ENCODE measurements at regions not wholly inside any gene's neighbourhood (a gene's known extent, or its start where the extent isn't known, plus 50 kb on each side); places are given as distances from the start of the nearest gene placed in this dataset.

DNA sequence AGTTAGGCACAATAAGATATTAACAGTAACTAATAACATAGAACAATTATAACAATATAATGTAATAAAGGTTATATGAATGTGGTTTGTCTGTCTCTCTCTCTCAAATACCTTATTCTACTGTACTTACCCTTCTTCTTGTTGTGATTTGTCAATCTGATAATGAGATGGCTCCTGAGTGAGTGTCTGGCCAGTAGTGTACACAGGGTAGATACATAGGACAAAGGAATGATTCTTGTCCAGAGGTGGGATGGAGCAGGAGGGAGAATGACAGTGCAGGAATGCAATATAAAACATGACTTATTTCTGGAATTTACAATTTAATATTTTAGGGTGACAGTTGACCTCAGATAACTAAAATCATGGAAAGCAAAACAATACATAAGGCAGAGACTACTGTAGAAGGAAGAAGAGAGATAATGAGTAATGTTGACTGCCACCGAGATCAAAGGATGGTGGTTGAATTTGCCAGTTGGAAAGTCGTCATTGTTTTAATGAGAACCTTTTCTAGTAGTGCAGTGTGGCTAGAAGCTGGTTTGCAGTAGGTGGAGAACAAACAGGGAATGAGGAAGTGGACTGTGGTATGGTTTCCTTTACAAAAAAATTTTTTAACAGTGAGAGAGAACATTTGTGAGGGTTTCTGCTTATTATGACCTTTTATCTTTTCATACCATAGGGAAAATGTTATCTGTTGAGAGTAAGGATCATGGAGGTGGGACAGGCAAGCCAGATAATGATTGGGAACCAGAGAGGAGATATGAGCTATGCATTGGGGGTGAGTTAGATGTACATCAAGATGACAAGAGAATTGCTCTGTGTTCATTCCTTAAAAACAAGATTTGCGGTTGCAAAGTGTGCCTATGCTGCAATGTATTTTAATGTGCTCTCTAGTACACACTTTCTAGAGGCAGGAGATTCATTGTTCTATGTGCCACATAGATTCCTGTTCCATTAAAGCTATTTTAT is 458.3 kb downstream of the BTG1 start:
- TF ChIP-seq, protein P1, sequence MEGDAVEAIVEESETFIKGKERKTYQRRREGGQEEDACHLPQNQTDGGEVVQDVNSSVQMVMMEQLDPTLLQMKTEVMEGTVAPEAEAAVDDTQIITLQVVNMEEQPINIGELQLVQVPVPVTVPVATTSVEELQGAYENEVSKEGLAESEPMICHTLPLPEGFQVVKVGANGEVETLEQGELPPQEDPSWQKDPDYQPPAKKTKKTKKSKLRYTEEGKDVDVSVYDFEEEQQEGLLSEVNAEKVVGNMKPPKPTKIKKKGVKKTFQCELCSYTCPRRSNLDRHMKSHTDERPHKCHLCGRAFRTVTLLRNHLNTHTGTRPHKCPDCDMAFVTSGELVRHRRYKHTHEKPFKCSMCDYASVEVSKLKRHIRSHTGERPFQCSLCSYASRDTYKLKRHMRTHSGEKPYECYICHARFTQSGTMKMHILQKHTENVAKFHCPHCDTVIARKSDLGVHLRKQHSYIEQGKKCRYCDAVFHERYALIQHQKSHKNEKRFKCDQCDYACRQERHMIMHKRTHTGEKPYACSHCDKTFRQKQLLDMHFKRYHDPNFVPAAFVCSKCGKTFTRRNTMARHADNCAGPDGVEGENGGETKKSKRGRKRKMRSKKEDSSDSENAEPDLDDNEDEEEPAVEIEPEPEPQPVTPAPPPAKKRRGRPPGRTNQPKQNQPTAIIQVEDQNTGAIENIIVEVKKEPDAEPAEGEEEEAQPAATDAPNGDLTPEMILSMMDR (IDR thresholded peaks at IDR 0.05; ENCODE audit: low read depth, low read length): no peak
- TF ChIP-seq EZH2phosphoT487 (IDR thresholded peaks at IDR 0.05; ENCODE audit: low read depth): no peak

Measured in OCI-LY3 (cell line).